GM12878 (cell line): ENCODE measurements at regions not wholly inside any gene's neighbourhood (a gene's known extent, or its start where the extent isn't known, plus 50 kb on each side); places are given as distances from the start of the nearest gene placed in this dataset.

Source experiments
- ATAC-seq: fragments of 200-7000 bp; cut with Tn5 transposase; 3 replicates; pipeline ENCODE4 v1.9.1; 2020; ENCODE audit warnings: mild to moderate bottlenecking, moderate library complexity
- BruUV-seq: library from RNA; stranded (reverse); fragments of 400-500 nt; replicated peaks from 2 replicates; lab custom pipeline; 2021; lab: Mats Ljungman, UMichigan
- CTCF ChIA-PET: fragments of 300-600 bp; sonication (Branson Sonifier 250); formaldehyde crosslinking; extraction: SDS; loops from one replicate; lab custom pipeline; 2021; ENCODE audit warnings: inconsistent platforms; lab: Yijun Ruan, JAX
- POLR2A ChIA-PET: fragments of 350-600 bp; formaldehyde crosslinking; extraction: SDS; loops from one replicate; lab custom pipeline; 2021; ENCODE audit warnings: inconsistent platforms; lab: Charles Lee
- RAD21 ChIA-PET: fragments of 300-600 bp; sonication (Branson Sonifier 250); formaldehyde crosslinking; loops from one replicate; lab custom pipeline; 2023; ENCODE audit warnings: antibody characterized with exemption; ENCODE audit not compliant: unreplicated experiment; lab: Charles Lee
- SMC1A ChIA-PET: fragments of 300-600 bp; sonication (Branson Sonifier 250); formaldehyde crosslinking; loops from one replicate; lab custom pipeline; 2023; ENCODE audit not compliant: unreplicated experiment, uncharacterized antibody; lab: Charles Lee
- DNase-seq: peaks from one replicate; pipeline ENCODE4 v3.0.0-alpha.2; 2011; ENCODE audit warnings: low read depth, low spot score
- FAIRE-seq: peaks from 3 replicates; lab custom pipeline; 2011; peaks lifted over from hg19 to GRCh38; lab: Jason Lieb, UNC
- H2AFZ ChIP-seq: 2 replicates; pipeline ENCODE4 v1.6.0; 2011; ENCODE audit warnings: low read depth, low read length, control low read depth; ENCODE audit not compliant: control insufficient read depth
- H3K27ac ChIP-seq: 2 replicates; pipeline ENCODE4 v1.5.1; 2011; ENCODE audit warnings: control low read depth; ENCODE audit not compliant: control insufficient read depth, insufficient read depth
- H3K27me3 ChIP-seq, 2 experiments: replicated peaks in 1 of 2; 2 replicates each; pipeline versions ENCODE4 v1.6.0 to v1.6.1; 2011; ENCODE audit warnings: low read length in 1 of 2; ENCODE audit not compliant: control insufficient read depth in 2 of 2, insufficient read depth in 2 of 2
- H3K36me3 ChIP-seq, 2 experiments: 2 replicates each; pipeline ENCODE4 v1.5.1; 2011; ENCODE audit warnings: low read length in 1 of 2; ENCODE audit not compliant: control insufficient read depth in 2 of 2, insufficient read depth in 2 of 2
- H3K4me1 ChIP-seq: 2 replicates; pipeline ENCODE4 v1.6.1; 2011; ENCODE audit warnings: mild to moderate bottlenecking, low read length, moderate library complexity, mixed read lengths; ENCODE audit not compliant: control insufficient read depth, insufficient read depth
- H3K4me2 ChIP-seq: 2 replicates; pipeline ENCODE4 v1.6.0; 2011; ENCODE audit warnings: control low read depth; ENCODE audit not compliant: control insufficient read depth, insufficient read depth
- H3K4me3 ChIP-seq: fragments of 200-600 bp; sonication (generic); 2 replicates; pipeline ENCODE4 v1.5.1; 2016
- H3K79me2 ChIP-seq: 2 replicates; pipeline ENCODE4 v1.6.0; 2011; ENCODE audit warnings: low read length; ENCODE audit not compliant: control insufficient read depth, insufficient read depth
- H3K9ac ChIP-seq: 2 replicates; pipeline ENCODE4 v1.8.0; 2011; ENCODE audit warnings: low read length, control low read depth, mixed read lengths; ENCODE audit not compliant: control insufficient read depth, insufficient read depth
- H3K9me3 ChIP-seq: replicated peaks from 3 replicates; pipeline ENCODE4 v1.5.1; 2011; ENCODE audit warnings: mild to moderate bottlenecking, low read length; ENCODE audit not compliant: control insufficient read depth, insufficient read depth
- H4K20me1 ChIP-seq: 2 replicates; pipeline ENCODE4 v1.6.0; 2011; ENCODE audit not compliant: control insufficient read depth, insufficient read depth
- ATF7 ChIP-seq: fragments of 450-650 bp; IDR thresholded peaks from 2 replicates; pipeline ENCODE4 v1.6.1; 2016; ENCODE audit warnings: low read depth, mild to moderate bottlenecking
- CBFB ChIP-seq: IDR thresholded peaks from 2 replicates; pipeline ENCODE4 v1.6.1; 2016; ENCODE audit warnings: antibody characterized with exemption, low read depth
- RBBP5 ChIP-seq: fragments of 200-600 bp; sonication (generic); conservative IDR thresholded peaks from 2 replicates; pipeline ENCODE4 v1.6.1; 2016
- RFX5 ChIP-seq: IDR thresholded peaks from 2 replicates; pipeline ENCODE4 v1.6.1; 2011; ENCODE audit warnings: low read depth, low read length, improper control_type of control experiment
- YY1 ChIP-seq: IDR thresholded peaks from 2 replicates; pipeline ENCODE4 v1.6.1; 2011; ENCODE audit warnings: low read depth, mild to moderate bottlenecking, low read length
- ZSCAN29 ChIP-seq: fragments of 450-650 bp; IDR thresholded peaks from 2 replicates; pipeline ENCODE4 v1.6.1; 2017; ENCODE audit warnings: mild to moderate bottlenecking, moderate library complexity
- WGBS: methylation state at CpG from one replicate; pipeline ENCODE4 v1.1.6; 2016; ENCODE audit warnings: low lambda C conversion rate; ENCODE audit not compliant: insufficient replicate concordance, insufficient coverage; ENCODE audit errors: missing lambda C conversion rate; 5-methylcytosine and 5-hydroxymethylcytosine counted together
- in situ Hi-C: fragments of 300-500 bp; cut with MboI; formaldehyde crosslinking; loops from 9 replicates; pipeline ENCODE4 v1.14.3; 2018; ENCODE audit warnings: mixed read lengths
- intact Hi-C: fragments of 100-400 bp; cut with micrococcal nuclease; formaldehyde crosslinking; loops from one replicate; pipeline ENCODE4 v1.14.2; 2022; ENCODE audit not compliant: unreplicated experiment
- TF ChIP-seq, protein P1 (sequence below): fragments of 150-350 bp; IDR thresholded peaks from 2 replicates; pipeline ENCODE4 v1.6.1; 2014; ENCODE audit warnings: mild to moderate bottlenecking, low read depth, low read length
- TF ChIP-seq, protein P2 (sequence below): IDR thresholded peaks from 2 replicates; pipeline ENCODE4 v1.6.1; 2011; ENCODE audit warnings: mild to moderate bottlenecking, low read depth, low read length, moderate library complexity; ENCODE audit not compliant: insufficient replicate concordance
- TF ChIP-seq, protein P3 (sequence below): IDR thresholded peaks from 2 replicates; pipeline ENCODE4 v1.6.1; 2012; ENCODE audit warnings: low read depth, low read length, improper control_type of control experiment
- TF ChIP-seq, protein P4 (sequence below): fragments of 450-650 bp; IDR thresholded peaks from 2 replicates; pipeline ENCODE4 v1.6.1; 2017; ENCODE audit warnings: mild to moderate bottlenecking
- TF ChIP-seq, protein P5 (sequence below): IDR thresholded peaks from 2 replicates; pipeline ENCODE4 v1.6.1; 2012; ENCODE audit warnings: low read length, inconsistent platforms
- TF ChIP-seq, protein P6 (sequence below), 3 experiments: IDR thresholded peaks in 2 of 3; conservative IDR thresholded peaks in 1 of 3; 2 replicates each; pipeline ENCODE4 v1.5.1; 2011; ENCODE audit warnings: low read depth in 3 of 3, low read length in 3 of 3, mild to moderate bottlenecking in 3 of 3, control low read depth in 2 of 3, moderate library complexity in 2 of 3, inconsistent platforms in 1 of 3, mixed read lengths in 1 of 3; ENCODE audit not compliant: control insufficient read depth in 2 of 3, insufficient read depth in 1 of 3; ENCODE audit errors: extremely low read depth in 1 of 3

DNA sequence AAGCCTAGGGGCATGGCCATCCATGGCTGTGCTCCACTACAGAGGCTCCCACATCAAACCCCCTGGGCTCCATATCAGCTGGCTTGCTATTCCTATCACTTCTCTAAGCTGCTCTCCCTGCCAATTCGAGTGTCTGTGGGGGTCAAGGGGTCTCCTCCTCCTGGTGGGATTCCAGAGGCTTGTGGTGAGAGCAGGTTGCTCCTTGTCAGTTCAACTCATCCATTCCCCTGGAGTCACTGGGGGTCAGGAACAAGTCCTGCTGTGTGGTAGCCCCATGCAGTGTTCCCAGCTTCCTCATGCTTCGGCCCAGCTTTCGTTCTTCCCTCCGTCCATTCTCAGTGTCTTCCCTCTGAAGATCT, 86.6 kb upstream of the UNC5B start:
- no peaks in the 10 kb centered on the region for H3K9me3 ChIP-seq
- H3K27me3 ChIP-seq: no peaks in the 10 kb centered on the region; a peak in 2 of 4 replicates
- in situ Hi-C loops: no loop called here
- H3K4me2 ChIP-seq: no peak overlapping the region
- intact Hi-C loops: no loop called here
- H3K27ac ChIP-seq: no peak overlapping the region
- no peaks in the 10 kb centered on the region for H3K4me1 ChIP-seq
- no peak for FAIRE-seq
- no peaks in the 10 kb centered on the region for H3K36me3 ChIP-seq
- ChIA-PET SMC1A (no interaction called here), RAD21 (no interaction called here), CTCF (no interaction called here), POLR2A (no interaction called here)
- no peak overlapping the region for H2AFZ ChIP-seq
- no TSS peak for BruUV-seq
- no peaks in the 10 kb centered on the region for H3K79me2 ChIP-seq
- ATAC-seq: no peak
- no peak overlapping the region for H3K9ac ChIP-seq
- 10% methylated on average over 4 of the region's 4 CpGs for WGBS
- no peak for DNase-seq
- no peaks in the 10 kb centered on the region for H4K20me1 ChIP-seq
- H3K4me3 ChIP-seq: no peak overlapping the region
- TF ChIP-seq, protein P1, sequence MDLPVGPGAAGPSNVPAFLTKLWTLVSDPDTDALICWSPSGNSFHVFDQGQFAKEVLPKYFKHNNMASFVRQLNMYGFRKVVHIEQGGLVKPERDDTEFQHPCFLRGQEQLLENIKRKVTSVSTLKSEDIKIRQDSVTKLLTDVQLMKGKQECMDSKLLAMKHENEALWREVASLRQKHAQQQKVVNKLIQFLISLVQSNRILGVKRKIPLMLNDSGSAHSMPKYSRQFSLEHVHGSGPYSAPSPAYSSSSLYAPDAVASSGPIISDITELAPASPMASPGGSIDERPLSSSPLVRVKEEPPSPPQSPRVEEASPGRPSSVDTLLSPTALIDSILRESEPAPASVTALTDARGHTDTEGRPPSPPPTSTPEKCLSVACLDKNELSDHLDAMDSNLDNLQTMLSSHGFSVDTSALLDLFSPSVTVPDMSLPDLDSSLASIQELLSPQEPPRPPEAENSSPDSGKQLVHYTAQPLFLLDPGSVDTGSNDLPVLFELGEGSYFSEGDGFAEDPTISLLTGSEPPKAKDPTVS: no peak
- TF ChIP-seq ZSCAN29 (no peak), RBBP5 (no peak), RFX5 (no peak), YY1 (no peak), ATF7 (no peak), CBFB (no peak)
- TF ChIP-seq, protein P2, sequence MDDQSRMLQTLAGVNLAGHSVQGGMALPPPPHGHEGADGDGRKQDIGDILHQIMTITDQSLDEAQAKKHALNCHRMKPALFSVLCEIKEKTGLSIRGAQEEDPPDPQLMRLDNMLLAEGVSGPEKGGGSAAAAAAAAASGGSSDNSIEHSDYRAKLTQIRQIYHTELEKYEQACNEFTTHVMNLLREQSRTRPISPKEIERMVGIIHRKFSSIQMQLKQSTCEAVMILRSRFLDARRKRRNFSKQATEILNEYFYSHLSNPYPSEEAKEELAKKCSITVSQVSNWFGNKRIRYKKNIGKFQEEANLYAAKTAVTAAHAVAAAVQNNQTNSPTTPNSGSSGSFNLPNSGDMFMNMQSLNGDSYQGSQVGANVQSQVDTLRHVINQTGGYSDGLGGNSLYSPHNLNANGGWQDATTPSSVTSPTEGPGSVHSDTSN: no peak
- TF ChIP-seq, protein P3, sequence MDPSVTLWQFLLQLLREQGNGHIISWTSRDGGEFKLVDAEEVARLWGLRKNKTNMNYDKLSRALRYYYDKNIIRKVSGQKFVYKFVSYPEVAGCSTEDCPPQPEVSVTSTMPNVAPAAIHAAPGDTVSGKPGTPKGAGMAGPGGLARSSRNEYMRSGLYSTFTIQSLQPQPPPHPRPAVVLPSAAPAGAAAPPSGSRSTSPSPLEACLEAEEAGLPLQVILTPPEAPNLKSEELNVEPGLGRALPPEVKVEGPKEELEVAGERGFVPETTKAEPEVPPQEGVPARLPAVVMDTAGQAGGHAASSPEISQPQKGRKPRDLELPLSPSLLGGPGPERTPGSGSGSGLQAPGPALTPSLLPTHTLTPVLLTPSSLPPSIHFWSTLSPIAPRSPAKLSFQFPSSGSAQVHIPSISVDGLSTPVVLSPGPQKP: no peak
- TF ChIP-seq, protein P4, sequence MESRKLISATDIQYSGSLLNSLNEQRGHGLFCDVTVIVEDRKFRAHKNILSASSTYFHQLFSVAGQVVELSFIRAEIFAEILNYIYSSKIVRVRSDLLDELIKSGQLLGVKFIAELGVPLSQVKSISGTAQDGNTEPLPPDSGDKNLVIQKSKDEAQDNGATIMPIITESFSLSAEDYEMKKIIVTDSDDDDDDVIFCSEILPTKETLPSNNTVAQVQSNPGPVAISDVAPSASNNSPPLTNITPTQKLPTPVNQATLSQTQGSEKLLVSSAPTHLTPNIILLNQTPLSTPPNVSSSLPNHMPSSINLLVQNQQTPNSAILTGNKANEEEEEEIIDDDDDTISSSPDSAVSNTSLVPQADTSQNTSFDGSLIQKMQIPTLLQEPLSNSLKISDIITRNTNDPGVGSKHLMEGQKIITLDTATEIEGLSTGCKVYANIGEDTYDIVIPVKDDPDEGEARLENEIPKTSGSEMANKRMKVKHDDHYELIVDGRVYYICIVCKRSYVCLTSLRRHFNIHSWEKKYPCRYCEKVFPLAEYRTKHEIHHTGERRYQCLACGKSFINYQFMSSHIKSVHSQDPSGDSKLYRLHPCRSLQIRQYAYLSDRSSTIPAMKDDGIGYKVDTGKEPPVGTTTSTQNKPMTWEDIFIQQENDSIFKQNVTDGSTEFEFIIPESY: no peak
- TF ChIP-seq, protein P5, sequence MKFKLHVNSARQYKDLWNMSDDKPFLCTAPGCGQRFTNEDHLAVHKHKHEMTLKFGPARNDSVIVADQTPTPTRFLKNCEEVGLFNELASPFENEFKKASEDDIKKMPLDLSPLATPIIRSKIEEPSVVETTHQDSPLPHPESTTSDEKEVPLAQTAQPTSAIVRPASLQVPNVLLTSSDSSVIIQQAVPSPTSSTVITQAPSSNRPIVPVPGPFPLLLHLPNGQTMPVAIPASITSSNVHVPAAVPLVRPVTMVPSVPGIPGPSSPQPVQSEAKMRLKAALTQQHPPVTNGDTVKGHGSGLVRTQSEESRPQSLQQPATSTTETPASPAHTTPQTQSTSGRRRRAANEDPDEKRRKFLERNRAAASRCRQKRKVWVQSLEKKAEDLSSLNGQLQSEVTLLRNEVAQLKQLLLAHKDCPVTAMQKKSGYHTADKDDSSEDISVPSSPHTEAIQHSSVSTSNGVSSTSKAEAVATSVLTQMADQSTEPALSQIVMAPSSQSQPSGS: no peak
- TF ChIP-seq, protein P6, sequence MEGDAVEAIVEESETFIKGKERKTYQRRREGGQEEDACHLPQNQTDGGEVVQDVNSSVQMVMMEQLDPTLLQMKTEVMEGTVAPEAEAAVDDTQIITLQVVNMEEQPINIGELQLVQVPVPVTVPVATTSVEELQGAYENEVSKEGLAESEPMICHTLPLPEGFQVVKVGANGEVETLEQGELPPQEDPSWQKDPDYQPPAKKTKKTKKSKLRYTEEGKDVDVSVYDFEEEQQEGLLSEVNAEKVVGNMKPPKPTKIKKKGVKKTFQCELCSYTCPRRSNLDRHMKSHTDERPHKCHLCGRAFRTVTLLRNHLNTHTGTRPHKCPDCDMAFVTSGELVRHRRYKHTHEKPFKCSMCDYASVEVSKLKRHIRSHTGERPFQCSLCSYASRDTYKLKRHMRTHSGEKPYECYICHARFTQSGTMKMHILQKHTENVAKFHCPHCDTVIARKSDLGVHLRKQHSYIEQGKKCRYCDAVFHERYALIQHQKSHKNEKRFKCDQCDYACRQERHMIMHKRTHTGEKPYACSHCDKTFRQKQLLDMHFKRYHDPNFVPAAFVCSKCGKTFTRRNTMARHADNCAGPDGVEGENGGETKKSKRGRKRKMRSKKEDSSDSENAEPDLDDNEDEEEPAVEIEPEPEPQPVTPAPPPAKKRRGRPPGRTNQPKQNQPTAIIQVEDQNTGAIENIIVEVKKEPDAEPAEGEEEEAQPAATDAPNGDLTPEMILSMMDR (IDR thresholded peaks at IDR 0.05 in 2 of 3, conservative IDR thresholded peaks at IDR 0.05 in 1 of 3; ENCODE audit: control insufficient read depth in 2 of 3, extremely low read depth in 1 of 3, insufficient read depth in 1 of 3, low read depth in 3 of 3, low read length in 3 of 3): no peak
